ENCODE measurements at regions not wholly inside any gene's neighbourhood (a gene's known extent, or its start where the extent isn't known, plus 50 kb on each side); places are given as distances from the start of the nearest gene placed in this dataset.

- TF ChIP-seq CTCF (IDR thresholded peaks at IDR 0.05) (no peak), POLR2A (IDR thresholded peaks at IDR 0.05) (no peak)
Measured at GRCh38 chr1:193325042-193325441, 138.6 kb upstream of the B3GALT2 start.

All from heart left ventricle (tissue), 13 donors.